GM06990 (cell line): ENCODE measurements at regions not wholly inside any gene's neighbourhood (a gene's known extent, or its start where the extent isn't known, plus 50 kb on each side); places are given as distances from the start of the nearest gene placed in this dataset.

Source experiments
- DNase-seq: peaks from one replicate; pipeline ENCODE4 v3.0.0-alpha.2; 2011; ENCODE audit not compliant: insufficient read length; ENCODE audit errors: extremely low read depth
- H3K27me3 ChIP-seq: replicated peaks from 2 replicates; pipeline ENCODE4 v1.6.0; 2011; ENCODE audit warnings: low read length; ENCODE audit not compliant: control insufficient read depth, insufficient read depth
- H3K36me3 ChIP-seq: 2 replicates; pipeline ENCODE4 v1.5.1; 2011; ENCODE audit warnings: low read length; ENCODE audit not compliant: control insufficient read depth, insufficient read depth
- H3K4me3 ChIP-seq: replicated peaks from 2 replicates; pipeline ENCODE4 v1.5.1; 2011; ENCODE audit warnings: low read depth, mild to moderate bottlenecking, control low read depth, low read length
- CTCF ChIP-seq: IDR thresholded peaks from 2 replicates; pipeline ENCODE4 v1.5.1; 2011; ENCODE audit warnings: low read length, control low read depth, mild to moderate bottlenecking, inconsistent platforms; ENCODE audit not compliant: insufficient read depth, poor library complexity, severe bottlenecking

DNA sequence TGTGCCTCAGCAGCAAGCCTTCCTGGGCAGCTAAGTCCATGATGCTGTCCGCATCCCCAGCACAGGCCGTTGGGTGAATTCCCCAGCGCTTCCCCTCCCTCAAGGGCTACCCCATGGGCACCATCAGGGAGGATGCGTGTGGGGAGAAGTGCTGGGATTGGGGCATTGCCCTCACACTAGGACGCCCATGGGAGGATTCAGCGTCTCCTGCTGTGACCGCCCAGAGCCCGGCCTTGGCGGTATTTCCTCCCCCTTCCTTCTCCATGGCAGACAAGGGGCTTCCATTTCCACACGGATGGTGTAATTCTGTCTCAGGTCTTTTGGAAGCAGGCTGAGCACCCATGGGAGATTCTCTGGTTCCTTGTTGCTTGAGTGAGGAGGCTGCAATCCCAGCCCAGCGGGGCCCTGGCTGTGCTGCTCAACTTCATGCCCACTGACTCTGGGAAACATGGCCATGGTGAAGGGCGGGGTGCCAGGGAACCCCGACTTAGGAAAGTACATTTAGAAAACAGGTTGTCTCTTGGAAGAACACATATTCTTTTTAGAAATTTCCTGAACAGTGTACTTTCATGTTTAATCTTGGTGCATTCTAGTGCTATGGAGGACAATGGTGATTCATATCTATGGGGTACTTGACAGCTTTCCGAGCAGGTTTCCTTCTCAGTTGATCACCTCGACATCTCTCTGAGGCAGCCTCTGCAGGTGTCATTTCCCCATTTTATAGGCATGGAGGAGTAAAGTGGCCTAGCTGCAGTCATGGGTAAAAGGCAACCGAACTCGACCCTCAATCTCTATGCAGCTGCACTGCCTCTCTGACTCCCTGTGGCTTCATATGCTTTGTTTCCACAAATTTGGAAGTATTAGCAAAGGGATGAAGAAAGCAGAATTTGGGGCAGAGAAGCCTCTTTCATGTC lies 178.2 kb upstream of the CST7 start:
- TF ChIP-seq CTCF: no peak
- DNase-seq: no peak
- H3K27me3 ChIP-seq: no peaks in the 10 kb centered on the region
- no peaks in the 10 kb centered on the region for H3K36me3 ChIP-seq
- H3K4me3 ChIP-seq: no peak overlapping the region

- DNase-seq: no peak
- Histone ChIP-seq H3K27me3 (no peaks in the 10 kb centered on the region), H3K36me3 (no peaks in the 10 kb centered on the region), H3K4me3 (no peak overlapping the region)
- TF ChIP-seq CTCF: no peak
Observed at GRCh38 chr20:24771542-24772061, 177.5 kb upstream of the CST7 start.

- Histone ChIP-seq H3K27me3 (no peaks in the 10 kb centered on the region), H3K4me3 (no peak overlapping the region), H3K36me3 (no peaks in the 10 kb centered on the region)
- TF ChIP-seq CTCF: no peak
- no peak for DNase-seq
Observed at GRCh38 chr20:24772667-24773066, 176.4 kb upstream of the CST7 start.

GRCh38 chr20:24773168-24773567 lies 175.9 kb upstream of the CST7 start:
- TF ChIP-seq CTCF: no peak
- Histone ChIP-seq H3K4me3 (no peak overlapping the region), H3K36me3 (no peaks in the 10 kb centered on the region), H3K27me3 (no peaks in the 10 kb centered on the region)
- no peak for DNase-seq

- Histone ChIP-seq H3K27me3 (no peaks in the 10 kb centered on the region), H3K4me3 (no peak overlapping the region), H3K36me3 (no peaks in the 10 kb centered on the region)
- TF ChIP-seq CTCF: no peak
- no peak for DNase-seq
Observed at GRCh38 chr20:24773751-24774201, 175.3 kb upstream of the CST7 start.
